ENCODE measurements at regions not wholly inside any gene's neighbourhood (a gene's known extent, or its start where the extent isn't known, plus 50 kb on each side); places are given as distances from the start of the nearest gene placed in this dataset.
A peak's percentile ranks its signal among the peaks of the same experiment; 100 is the strongest.

- peak in 2 of 14 donors; percentile 2 to 9 for DNase-seq
Observed at GRCh38 chr5:73338256-73339050, 110.1 kb downstream of the FOXD1 start.

DNA sequence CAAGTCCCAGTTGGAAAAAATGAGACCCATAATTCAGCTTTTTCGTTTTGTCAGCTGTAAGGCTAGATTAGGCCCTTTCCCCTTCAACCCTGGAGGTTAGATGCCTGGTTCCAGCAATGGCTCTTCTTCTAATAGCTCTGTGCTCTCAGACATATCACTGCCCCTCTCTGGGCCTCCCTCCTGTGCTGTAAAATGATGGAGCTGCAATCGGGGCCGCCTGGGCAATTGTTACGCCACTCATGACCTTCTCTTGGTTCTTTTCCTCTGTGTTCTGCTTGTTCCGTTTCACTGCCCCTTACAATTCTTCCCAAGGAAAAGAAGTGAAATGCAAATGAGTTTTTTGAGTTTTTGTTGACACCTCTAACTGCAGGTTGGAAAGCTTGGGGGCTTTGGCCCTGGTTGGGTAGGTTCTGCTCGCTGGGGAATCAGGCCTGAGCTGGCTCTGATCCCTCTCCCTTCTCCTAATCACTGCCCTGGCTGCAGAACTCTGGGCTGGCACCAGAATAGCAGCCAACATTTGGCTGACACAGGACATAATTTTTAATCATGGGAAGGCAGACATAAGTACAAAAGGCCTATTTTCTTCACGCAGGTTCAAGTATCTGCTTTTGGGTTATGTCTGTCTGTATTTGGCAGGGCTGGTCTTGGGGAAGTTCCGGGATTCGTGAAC, 110.9 kb downstream of the FOXD1 start:
- no peak for DNase-seq

DNA sequence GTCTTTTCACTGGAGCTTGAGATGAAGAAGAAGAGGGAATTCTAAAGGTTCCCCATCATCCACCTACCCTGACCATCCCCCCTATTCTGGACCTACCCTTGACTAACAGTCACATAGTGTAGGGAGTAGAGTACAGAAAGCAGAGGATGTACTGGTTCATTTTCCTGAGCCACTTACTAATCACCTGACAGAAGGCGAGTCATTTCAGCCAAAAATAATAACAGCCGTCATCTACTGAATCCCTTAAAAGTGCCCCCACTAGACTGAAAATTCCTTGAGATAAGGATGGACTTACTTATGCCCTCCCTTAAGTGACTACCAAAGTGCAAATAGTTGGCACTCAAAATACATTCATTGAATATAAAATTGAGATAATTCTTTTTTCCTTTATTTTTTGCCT, 112.2 kb downstream of the FOXD1 start:
- no peak for DNase-seq

GRCh38 chr5:73333944-73334703, 114.5 kb downstream of the FOXD1 start:
- no peak for DNase-seq

GRCh38 chr5:73330613-73331012, 118.0 kb downstream of the FOXD1 start:
- no peak for DNase-seq

DNA sequence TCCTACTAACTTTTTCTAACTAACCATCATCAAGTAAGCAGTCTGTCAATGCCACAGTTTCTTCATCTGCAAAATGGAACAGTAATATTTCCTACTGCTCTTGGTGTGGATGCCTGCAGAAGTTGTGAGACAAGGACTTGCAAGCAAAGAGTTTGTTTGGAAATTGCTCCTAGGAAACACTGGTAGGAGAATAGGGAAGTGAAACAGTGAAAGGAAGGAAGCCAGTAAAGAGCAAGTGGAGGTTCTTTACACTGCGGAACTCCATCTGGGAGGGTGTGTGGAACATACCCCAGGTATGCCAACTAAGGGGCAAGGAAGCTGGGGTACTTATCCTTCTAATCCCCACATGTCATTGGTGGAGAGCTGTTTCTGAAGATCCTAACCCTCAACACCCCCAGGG, 119.9 kb downstream of the FOXD1 start:
- DNase-seq: no peak

DNA sequence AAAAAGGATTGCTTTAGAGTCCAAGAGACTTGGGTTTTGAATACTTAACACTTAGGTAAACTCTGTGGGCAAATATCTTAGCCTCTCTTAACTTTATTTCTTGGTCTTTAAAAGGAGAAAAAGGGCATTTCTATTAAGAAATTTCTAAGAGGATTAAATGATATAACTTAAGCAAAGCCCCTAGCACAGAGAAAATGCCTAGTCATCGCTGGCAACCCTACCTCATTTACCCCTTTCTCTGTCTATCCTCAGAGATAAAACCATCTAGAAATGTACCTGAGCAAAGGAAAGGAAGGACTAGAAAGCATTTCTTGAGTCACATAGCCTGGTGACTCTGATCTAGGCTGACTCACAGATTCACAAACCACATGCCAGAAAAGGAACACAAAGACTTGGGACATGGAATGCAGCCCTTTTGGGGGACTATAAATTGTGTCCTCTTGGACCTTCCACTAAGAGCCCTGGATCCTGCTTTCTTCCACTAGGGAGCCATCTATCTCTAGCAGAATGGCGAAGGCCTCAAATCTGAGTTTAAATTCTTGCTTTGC, 120.6 kb downstream of the FOXD1 start:
- DNase-seq: no peak

DNA sequence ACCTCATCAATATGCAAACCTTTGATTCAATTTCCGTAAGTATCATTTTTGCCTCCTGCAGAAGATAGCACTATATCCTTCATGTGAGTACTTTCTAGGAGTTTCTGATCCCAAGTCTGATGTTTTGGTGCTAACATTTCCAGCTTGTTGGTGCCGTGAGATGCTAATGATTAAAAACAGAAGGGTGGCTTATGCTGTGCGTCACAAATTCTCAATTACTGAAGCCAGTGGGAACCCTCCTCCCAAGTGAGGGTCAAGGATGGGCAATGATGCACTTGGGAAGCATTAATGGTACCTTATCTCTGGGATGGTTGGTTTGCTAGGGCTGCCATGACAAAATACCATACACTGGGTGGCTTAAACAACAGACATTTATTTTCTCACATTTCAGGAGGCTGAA, 123.0 kb downstream of the FOXD1 start:
- no peak for DNase-seq

DNA sequence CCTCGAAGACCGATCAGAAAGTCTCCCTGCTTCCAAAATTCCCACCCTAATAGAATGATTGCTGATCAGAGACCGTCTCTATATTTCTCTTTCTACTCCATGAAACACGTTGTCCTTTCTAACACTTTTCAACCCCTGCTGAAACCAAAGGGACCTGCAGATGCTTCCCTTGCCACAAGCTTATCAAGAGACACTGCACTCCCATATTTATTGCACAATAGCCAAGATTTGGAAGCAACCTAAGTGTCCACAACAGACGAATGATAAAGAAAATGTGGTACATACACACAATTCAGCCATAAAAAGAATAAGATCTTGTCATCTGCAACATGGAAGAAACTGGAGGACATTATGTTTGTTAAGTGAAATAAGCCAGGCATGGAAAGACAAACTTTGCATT, 125.1 kb downstream of the FOXD1 start:
- DNase-seq: no peak

DNA sequence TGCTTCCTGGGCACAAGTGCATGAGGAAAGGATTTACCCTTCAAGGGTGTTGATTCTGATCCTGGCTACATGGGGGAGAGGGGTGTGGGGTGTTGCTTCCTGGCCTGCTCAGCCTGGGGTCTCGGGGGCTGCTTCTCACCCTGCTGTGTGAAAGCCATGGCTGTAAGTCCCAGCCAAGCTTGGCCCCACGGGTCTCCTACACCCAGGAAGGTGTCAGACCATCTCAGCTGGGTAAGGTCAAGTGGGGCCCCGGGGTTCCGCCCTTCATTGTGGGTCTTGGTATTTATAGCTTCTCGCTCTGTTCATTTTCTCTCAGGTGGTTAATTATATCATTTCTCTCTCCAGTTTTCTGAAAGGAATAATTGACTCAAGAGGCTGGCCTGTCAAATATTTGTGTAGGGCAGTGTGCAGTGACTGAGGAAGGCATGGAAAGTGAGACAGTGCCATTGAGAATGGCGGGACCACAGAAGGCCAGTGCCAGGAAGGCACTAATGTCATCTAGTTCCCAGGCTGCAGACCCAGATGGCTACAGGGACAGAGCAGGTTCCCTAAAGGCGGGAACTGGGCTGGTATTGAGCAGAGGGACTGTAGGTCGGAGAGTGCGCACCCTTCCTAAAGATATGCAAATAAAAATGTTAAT, 126.0 kb downstream of the FOXD1 start:
- DNase-seq: no peak

DNA sequence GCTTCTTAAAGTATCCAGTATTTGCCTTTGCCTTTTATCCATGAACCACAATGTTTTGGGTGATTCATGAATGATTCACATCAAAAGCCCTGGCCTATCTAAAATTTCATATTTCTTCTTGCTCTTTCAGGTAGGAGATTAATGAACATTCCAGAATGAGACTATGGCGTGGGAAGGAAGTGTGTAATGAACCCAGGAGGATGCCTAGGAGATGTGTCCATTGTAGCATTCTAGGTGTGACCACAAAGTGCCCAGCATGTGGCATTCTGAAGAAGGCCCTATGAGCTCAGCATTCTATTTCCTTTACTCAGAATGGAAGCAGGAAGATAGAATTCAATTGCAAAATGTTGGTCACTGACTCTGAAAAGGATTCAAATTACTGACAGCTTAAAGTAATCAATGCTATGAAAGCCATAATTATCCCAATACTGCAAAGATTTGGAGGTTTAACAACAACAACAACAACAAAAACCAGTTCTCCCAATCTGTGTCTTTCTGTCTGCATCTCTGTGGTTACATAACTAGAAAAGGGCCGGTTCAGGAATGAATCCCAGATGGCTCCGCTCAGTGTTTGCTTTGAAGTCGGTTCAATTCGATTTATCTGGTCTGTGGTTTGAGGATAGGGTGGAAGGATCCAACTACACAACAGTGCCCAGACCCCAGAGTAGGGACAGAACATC, 126.7 kb downstream of the FOXD1 start:
- DNase-seq: no peak

DNA sequence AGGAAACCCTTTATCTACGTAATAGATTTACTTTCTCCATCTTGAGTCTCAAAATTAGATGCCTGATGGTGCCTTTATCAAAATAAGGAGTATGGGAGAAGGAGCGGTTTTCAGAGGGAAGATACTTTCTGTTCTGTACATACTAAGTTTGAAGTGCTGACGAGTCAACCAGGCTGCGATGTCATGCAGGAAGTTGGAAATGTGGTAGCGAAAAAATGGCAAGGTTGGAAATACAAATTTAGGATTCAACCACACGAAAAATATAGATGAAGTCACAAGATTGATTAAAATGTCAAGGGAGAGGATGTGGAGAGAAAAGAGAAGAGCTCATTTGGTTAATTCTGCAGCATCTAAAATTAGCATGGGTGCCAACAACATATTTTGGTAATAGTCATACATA, 129.5 kb downstream of the FOXD1 start:
- no peak for DNase-seq

DNA sequence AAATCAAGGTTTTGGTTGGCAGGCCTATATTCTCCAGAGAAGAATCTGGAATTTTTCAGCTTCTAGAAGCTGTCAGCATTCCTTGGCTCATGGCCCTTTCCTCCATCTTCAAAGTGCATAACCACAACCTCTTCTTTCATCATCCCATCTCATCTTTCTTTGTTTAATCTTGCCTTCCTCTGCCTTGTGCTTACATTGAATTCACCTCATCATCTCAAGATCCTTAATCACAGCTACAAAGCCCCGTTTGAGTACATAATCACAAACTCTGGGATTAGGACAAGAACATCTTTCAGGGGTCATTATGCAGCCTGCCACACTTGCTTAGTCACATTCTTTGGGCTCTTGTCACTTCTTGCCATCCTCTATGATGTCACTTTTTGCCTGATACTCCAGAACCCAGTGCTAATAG, 130.3 kb downstream of the FOXD1 start:
- DNase-seq: no peak

DNA sequence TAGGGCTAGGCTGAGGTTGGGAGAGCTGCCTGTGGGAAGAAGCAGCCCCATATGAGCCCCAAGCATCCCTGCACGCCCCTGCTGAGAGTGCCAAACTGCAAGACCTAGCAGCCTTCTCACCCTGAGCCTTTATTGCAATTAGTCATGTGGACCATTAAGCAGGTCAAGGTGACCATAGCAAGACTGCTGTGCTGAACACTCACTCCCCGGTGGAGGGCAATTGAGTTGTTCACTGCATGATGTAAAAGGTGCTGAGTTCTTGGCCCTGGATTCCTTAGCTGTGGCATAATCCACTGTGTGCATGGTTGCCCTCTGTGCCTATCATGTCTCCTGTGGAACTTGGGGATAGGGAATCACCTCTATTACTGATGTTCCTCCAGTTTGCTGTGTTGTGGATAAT, 131.1 kb downstream of the FOXD1 start:
- DNase-seq: no peak

DNA sequence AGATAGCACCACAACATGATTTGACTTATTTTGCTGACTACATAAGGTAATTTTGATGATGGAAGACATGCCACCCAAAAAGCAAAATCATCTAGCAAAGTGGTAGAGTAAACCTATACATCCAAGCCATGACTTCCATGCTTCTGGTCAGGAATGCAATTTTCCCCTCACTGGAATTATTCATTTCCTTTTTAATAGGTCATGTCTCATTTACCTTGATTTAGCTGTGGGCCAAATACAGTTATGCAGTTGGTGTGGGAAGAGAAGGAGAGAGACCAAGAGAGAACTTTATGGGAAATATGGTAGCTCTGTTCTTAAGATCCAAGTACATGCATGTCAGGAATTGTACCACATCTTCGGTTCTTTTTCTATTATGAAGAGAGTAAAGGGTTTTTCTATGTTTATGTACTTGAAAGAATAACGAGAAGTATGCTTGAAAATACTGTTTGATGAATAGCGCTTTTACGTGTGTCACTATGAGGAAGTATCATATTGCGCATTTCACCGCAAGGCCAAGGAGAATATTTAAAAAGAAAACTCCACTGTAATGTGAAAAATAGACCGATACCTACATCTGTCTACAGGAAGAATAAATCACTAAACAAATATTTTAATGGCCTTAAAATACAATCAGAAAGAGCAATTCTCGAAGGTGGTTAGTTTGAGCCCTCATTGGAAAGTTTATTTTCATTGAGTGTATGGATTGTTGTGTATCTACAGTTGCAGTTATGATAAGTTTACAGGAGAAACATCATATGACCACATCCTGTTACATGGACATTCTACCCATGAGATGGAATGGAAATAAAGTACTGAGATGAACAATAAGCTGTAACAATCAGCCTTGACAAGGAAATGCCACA, 134.0 kb downstream of the FOXD1 start:
- DNase-seq: no peak

- no peak for DNase-seq
Observed at GRCh38 chr5:73312872-73313510, 135.6 kb downstream of the FOXD1 start.

DNA sequence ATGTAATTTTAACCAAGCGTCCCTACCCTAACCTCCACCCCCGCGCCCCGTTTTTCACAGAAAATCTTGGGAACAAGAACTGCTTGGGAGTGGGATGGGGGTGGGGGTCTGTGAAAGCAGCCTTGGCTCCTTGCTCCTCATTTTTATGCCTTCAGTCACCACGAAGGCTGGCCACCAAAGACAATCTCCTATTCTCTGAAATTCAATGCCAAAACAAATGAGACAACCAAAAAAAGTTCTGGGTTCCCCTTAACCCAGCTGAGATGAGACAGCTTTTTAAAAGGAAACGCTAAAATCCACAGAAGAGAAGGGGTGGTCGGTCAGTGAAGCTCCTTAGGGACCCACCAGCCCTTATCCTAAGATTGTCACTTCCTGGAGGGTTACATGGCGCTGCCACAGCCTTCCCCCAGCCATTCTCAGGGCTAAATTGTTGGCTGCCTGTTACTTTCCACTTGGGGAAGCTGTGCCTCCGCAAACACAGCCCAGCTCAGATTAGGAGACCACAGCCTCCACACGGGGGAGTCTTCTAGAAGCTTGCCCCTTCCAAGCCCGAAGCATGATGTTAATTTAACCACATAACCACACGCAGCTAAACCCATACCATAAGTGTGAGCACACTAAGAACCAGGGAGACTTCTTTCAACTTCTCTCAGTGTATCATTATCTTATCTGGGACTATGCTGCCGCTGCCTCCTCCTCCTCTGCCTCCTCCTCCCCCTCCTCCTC, 136.3 kb downstream of the FOXD1 start:
- DNase-seq: no peak

GRCh38 chr5:73311291-73312110, 137.1 kb downstream of the FOXD1 start:
- peak in 2 of 14 donors; percentile 10 to 12 for DNase-seq

Measured in C1 segment of cervical spinal cord (tissue), 14 donors.